MM.1S (cell line): ENCODE measurements at regions not wholly inside any gene's neighbourhood (a gene's known extent, or its start where the extent isn't known, plus 50 kb on each side); places are given as distances from the start of the nearest gene placed in this dataset.

Experiments
- EZH2 ChIP-seq: fragments of 300-600 bp; sonication (generic); optimal IDR thresholded peaks from 2 replicates; pipeline ENCODE3; 2017; ENCODE audit warnings: low read depth, mild to moderate bottlenecking, antibody characterized with exemption, low read length, mixed read lengths
- TF ChIP-seq, protein P1 (sequence below): fragments of 300-600 bp; sonication (generic); IDR thresholded peaks from 2 replicates; pipeline ENCODE4 v1.5.1; 2016; ENCODE audit warnings: antibody characterized with exemption, low read length, mixed read lengths

GRCh38 chr4:134501973-134502643 lies 300.5 kb upstream of the PABPC4L start:
- TF ChIP-seq, protein P1, sequence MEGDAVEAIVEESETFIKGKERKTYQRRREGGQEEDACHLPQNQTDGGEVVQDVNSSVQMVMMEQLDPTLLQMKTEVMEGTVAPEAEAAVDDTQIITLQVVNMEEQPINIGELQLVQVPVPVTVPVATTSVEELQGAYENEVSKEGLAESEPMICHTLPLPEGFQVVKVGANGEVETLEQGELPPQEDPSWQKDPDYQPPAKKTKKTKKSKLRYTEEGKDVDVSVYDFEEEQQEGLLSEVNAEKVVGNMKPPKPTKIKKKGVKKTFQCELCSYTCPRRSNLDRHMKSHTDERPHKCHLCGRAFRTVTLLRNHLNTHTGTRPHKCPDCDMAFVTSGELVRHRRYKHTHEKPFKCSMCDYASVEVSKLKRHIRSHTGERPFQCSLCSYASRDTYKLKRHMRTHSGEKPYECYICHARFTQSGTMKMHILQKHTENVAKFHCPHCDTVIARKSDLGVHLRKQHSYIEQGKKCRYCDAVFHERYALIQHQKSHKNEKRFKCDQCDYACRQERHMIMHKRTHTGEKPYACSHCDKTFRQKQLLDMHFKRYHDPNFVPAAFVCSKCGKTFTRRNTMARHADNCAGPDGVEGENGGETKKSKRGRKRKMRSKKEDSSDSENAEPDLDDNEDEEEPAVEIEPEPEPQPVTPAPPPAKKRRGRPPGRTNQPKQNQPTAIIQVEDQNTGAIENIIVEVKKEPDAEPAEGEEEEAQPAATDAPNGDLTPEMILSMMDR: no peak
- TF ChIP-seq EZH2: no peak
